ENCODE measurements at regions not wholly inside any gene's neighbourhood (a gene's known extent, or its start where the extent isn't known, plus 50 kb on each side); places are given as distances from the start of the nearest gene placed in this dataset.
"Not testable (repeated sequence)": the region's sequence is repeated elsewhere in the genome, so short reads cannot be mapped to it uniquely, and the experiment has no call there.

DNA sequence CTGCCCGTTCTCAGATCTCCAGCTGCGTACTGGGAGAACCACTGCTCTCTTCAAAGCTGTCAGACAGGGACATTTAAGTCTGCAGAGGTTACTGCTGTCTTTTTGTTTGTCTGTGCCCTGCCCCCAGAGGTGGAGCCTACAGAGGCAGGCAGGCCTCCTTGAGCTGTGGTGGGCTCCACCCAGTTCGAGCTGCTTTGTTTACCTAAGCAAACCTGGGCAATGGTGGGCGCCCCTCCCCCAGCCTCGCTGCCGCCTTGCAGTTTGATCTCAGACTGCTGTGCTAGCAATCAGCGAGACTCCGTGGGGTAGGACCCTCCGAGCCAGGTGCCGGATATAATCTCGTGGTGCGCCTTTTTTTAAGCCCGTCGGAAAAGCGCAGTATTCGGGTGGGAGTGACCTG, 66.2 kb upstream of the GPR141 start:
- not testable (repeated sequence) for DNase-seq (ENCODE audit: low spot score)

DNA sequence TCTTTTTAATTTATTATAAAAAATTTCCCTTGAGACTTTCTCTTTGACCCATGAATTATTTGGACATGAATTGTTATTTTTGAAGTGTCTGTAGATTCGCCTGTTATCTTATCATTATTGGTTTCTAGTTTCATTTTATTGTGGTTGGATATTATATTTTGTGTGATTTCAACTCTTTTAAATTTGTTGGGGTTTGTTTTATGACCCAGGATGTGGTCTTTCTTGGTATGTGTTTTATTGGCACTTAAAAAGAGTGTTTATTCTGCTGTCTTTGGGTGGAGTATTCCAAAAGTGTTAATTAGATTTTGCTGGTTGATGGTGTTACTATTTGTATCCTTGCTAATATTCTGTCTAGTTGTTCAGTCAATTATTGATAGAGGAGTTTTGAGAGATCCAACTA, 50.5 kb upstream of the GPR141 start:
- DNase-seq (ENCODE audit: low spot score): no peak
